OCI-LY3 (cell line): ENCODE measurements at regions not wholly inside any gene's neighbourhood (a gene's known extent, or its start where the extent isn't known, plus 50 kb on each side); places are given as distances from the start of the nearest gene placed in this dataset.

ENCODE experiments used
- H2AFZ ChIP-seq: fragments of 200-600, 300-600 bp; shearing (Covaris generic); 2 replicates; pipeline ENCODE4 v1.6.0; 2014; ENCODE audit warnings: antibody characterized with exemption, low read depth, low read length
- H3K27ac ChIP-seq: fragments of 200-600, 300-600 bp; sonication (generic); 2 replicates; pipeline ENCODE4 v1.5.1; 2014; ENCODE audit warnings: mild to moderate bottlenecking, low read length, moderate library complexity, mixed read lengths
- H3K27me3 ChIP-seq: fragments of 200-600, 300-600 bp; sonication (generic); 2 replicates; pipeline ENCODE4 v1.6.1; 2014; ENCODE audit warnings: low read depth, low read length, mixed read lengths
- H3K36me3 ChIP-seq: fragments of 200-600, 300-600 bp; sonication (generic); replicated peaks from 2 replicates; pipeline ENCODE3; 2014; ENCODE audit warnings: low read depth, low read length, mixed read lengths
- H3K4me1 ChIP-seq: fragments of 300-600, 200-600 bp; sonication (generic); 2 replicates; pipeline ENCODE4 v1.6.1; 2014; ENCODE audit warnings: low read length, mixed read lengths
- H3K4me2 ChIP-seq: fragments of 200-600, 300-600 bp; sonication (generic); 2 replicates; pipeline ENCODE4 v1.6.1; 2014; ENCODE audit warnings: low read length, mixed read lengths
- H3K4me3 ChIP-seq: fragments of 300-600, 200-600 bp; sonication (generic); 2 replicates; pipeline ENCODE4 v1.5.1; 2014; ENCODE audit warnings: antibody characterized with exemption, mild to moderate bottlenecking, low read length, moderate library complexity
- H3K79me2 ChIP-seq: fragments of 300-600, 200-600 bp; shearing (Covaris generic); 2 replicates; pipeline ENCODE4 v1.6.1; 2014; ENCODE audit warnings: mild to moderate bottlenecking, low read length, mixed read lengths
- H3K9ac ChIP-seq: fragments of 300-600, 200-600 bp; shearing (Covaris generic); 2 replicates; pipeline ENCODE4 v1.6.0; 2014; ENCODE audit warnings: mild to moderate bottlenecking, low read length, moderate library complexity
- H3K9me3 ChIP-seq: fragments of 200-600, 300-600 bp; shearing (Covaris generic); 2 replicates; pipeline ENCODE4 v1.6.1; 2014; ENCODE audit warnings: low read length, mixed read lengths; ENCODE audit not compliant: insufficient read depth
- H4K20me1 ChIP-seq: fragments of 200-600, 300-600 bp; sonication (generic); 2 replicates; pipeline ENCODE4 v1.6.1; 2016; ENCODE audit warnings: low read length, mixed read lengths; ENCODE audit not compliant: insufficient read depth
- CTCF ChIP-seq: fragments of 200-600, 300-600 bp; sonication (generic); IDR thresholded peaks from 2 replicates; pipeline ENCODE4 v1.5.1; 2014; ENCODE audit warnings: antibody characterized with exemption, low read length, low read depth
- EZH2phosphoT487 ChIP-seq: fragments of 200-600 bp; shearing (Covaris generic); IDR thresholded peaks from 2 replicates; pipeline ENCODE4 v1.6.1; 2018; ENCODE audit warnings: antibody characterized with exemption, mixed run types, low read depth

GRCh38 chrX:117532339-117532738 is 584.3 kb downstream of the KLHL13 start:
- no peak overlapping the region for H3K4me3 ChIP-seq
- H2AFZ ChIP-seq, result no peak overlapping the region
- peak overlapping the region; percentile 24 for H3K4me2 ChIP-seq
- no peaks in the 10 kb centered on the region for H3K36me3 ChIP-seq
- peaks cover 9% of the 10 kb centered on the region for H3K4me1 ChIP-seq
- H3K27me3 ChIP-seq, result no peaks in the 10 kb centered on the region
- no peaks in the 10 kb centered on the region for H3K9me3 ChIP-seq
- TF ChIP-seq EZH2phosphoT487 (no peak), CTCF (no peak)
- no peaks in the 10 kb centered on the region for H3K79me2 ChIP-seq
- no peaks in the 10 kb centered on the region for H4K20me1 ChIP-seq
- H3K27ac ChIP-seq, result no peak overlapping the region
- H3K9ac ChIP-seq, result no peak overlapping the region

GRCh38 chrX:117522725-117523700 is 593.6 kb downstream of the KLHL13 start:
- H3K4me2 ChIP-seq, result no peak overlapping the region
- H3K9me3 ChIP-seq, result no peaks in the 10 kb centered on the region
- no peak overlapping the region for H3K9ac ChIP-seq
- H3K27ac ChIP-seq, result no peak overlapping the region
- H2AFZ ChIP-seq, result no peak overlapping the region
- no peaks in the 10 kb centered on the region for H4K20me1 ChIP-seq
- TF ChIP-seq CTCF, result no peak
- no peak for TF ChIP-seq EZH2phosphoT487
- H3K4me1 ChIP-seq, result no peaks in the 10 kb centered on the region
- no peak overlapping the region for H3K4me3 ChIP-seq
- no peaks in the 10 kb centered on the region for H3K27me3 ChIP-seq
- no peaks in the 10 kb centered on the region for H3K36me3 ChIP-seq
- no peaks in the 10 kb centered on the region for H3K79me2 ChIP-seq

- H3K4me2 ChIP-seq, result no peak overlapping the region
- H3K79me2 ChIP-seq, result no peaks in the 10 kb centered on the region
- H3K4me3 ChIP-seq, result no peak overlapping the region
- no peaks in the 10 kb centered on the region for H3K9me3 ChIP-seq
- no peak overlapping the region for H3K9ac ChIP-seq
- H4K20me1 ChIP-seq, result no peaks in the 10 kb centered on the region
- no peaks in the 10 kb centered on the region for H3K36me3 ChIP-seq
- TF ChIP-seq EZH2phosphoT487 (no peak), CTCF (no peak)
- no peak overlapping the region for H3K27ac ChIP-seq
- peaks cover 11% of the 10 kb centered on the region for H3K4me1 ChIP-seq
- H2AFZ ChIP-seq, result no peak overlapping the region
- H3K27me3 ChIP-seq, result no peaks in the 10 kb centered on the region
These were observed 598.6 kb downstream of the KLHL13 start for GRCh38 chrX:117517994-117518393.

GRCh38 chrX:117511379-117511778 is 605.2 kb downstream of the KLHL13 start:
- Histone ChIP-seq H3K27ac (no peak overlapping the region), H4K20me1 (no peaks in the 10 kb centered on the region), H3K4me2 (no peak overlapping the region), H3K9me3 (no peaks in the 10 kb centered on the region), H3K36me3 (no peaks in the 10 kb centered on the region), H3K79me2 (no peaks in the 10 kb centered on the region), H3K27me3 (no peaks in the 10 kb centered on the region), H2AFZ (no peak overlapping the region), H3K9ac (no peak overlapping the region), H3K4me3 (no peak overlapping the region), H3K4me1 (peaks cover under 1% of the 10 kb centered on the region)
- TF ChIP-seq CTCF, result no peak
